Activated CD8-positive, alpha-beta T cell treated with anti-CD3 and anti-CD28 coated beads for 36 hours (primary cell): ENCODE measurements at regions not wholly inside any gene's neighbourhood (a gene's known extent, or its start where the extent isn't known, plus 50 kb on each side); places are given as distances from the start of the nearest gene placed in this dataset.
"Not testable (repeated sequence)": the region's sequence is repeated elsewhere in the genome, so short reads cannot be mapped to it uniquely, and the experiment has no call there.

ENCODE experiments used
- ATAC-seq: fragments of 200-7000 bp; cut with Tn5 transposase; one replicate; pipeline ENCODE4 v1.10.0; 2021; ENCODE audit warnings: mild to moderate bottlenecking, moderate library complexity
- CTCF ChIA-PET: fragments of 350-600 bp; sonication (Branson Sonifier 250); formaldehyde crosslinking; loops from one replicate; lab custom pipeline; 2021; ENCODE audit warnings: antibody characterized with exemption; lab: Charles Lee
- POLR2A ChIA-PET: fragments of 350-600 bp; sonication (Branson Sonifier 250); formaldehyde crosslinking; loops from one replicate; lab custom pipeline; 2021; ENCODE audit warnings: antibody characterized with exemption; lab: Charles Lee
- DNase-seq: peaks from one replicate; pipeline ENCODE4 v3.0.0-alpha.2; 2020
- H3K27ac Mint-ChIP-seq: one replicate; pipeline ENCODE4 v1.8.0; 2021; ENCODE audit warnings: mild to moderate bottlenecking, mixed read lengths
- H3K27me3 Mint-ChIP-seq: one replicate; pipeline ENCODE4 v1.8.0; 2021; ENCODE audit warnings: mixed read lengths
- H3K36me3 Mint-ChIP-seq: one replicate; pipeline ENCODE4 v1.8.0; 2021; ENCODE audit warnings: low read depth, mixed read lengths
- H3K4me1 Mint-ChIP-seq: one replicate; pipeline ENCODE4 v1.8.0; 2021; ENCODE audit warnings: low read depth, mixed read lengths
- H3K4me3 Mint-ChIP-seq: one replicate; pipeline ENCODE4 v1.8.0; 2021; ENCODE audit warnings: mild to moderate bottlenecking, moderate library complexity, mixed read lengths
- H3K9me3 Mint-ChIP-seq: one replicate; pipeline ENCODE4 v1.8.0; 2021; ENCODE audit warnings: mixed read lengths
- intact Hi-C: fragments of 100-400 bp; cut with micrococcal nuclease; formaldehyde crosslinking; loops from one replicate; pipeline ENCODE4 v1.10.0; 2022
- TF ChIP-seq, protein P1 (sequence below): fragments of 200-600 bp; IDR thresholded peaks from one replicate; pipeline ENCODE4 v1.8.0; 2022; ENCODE audit warnings: antibody characterized with exemption, mild to moderate bottlenecking

DNA sequence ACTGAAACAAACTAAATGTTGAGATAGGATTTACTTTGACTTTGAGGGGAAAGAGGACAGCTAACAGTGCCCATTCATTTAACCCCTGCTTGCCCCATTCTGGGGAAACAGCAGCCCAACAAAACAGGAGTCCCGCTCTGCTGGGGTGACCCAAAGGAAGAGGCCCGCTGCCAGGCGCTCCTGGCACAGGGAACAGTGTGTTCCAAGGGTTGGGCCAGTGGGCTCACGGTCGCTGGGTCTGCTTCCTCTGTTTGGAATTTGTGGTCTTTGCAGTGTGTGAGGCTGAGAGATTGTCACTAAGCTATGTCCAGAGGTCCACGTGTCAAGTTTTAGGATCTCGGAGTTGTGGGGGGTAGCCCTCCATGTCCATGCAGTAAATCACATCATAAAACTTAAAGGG is 250.4 kb upstream of the C2CD4B start:
- ChIA-PET CTCF (no interaction called here), POLR2A (interaction anchor here (1.2 kb wide), 1 partner anchor 25 kb away, joined by 3 read pairs; the partner anchor contains the start of gene TLN2)
- Mint-ChIP-seq H3K4me3 (no peak overlapping the region), H3K27ac (no peak overlapping the region), H3K36me3 (no peaks in the 10 kb centered on the region), H3K4me1 (no peaks in the 10 kb centered on the region), H3K9me3 (no peaks in the 10 kb centered on the region), H3K27me3 (peaks cover 5% of the 10 kb centered on the region)
- intact Hi-C loops, result no loop called here
- TF ChIP-seq, protein P1, sequence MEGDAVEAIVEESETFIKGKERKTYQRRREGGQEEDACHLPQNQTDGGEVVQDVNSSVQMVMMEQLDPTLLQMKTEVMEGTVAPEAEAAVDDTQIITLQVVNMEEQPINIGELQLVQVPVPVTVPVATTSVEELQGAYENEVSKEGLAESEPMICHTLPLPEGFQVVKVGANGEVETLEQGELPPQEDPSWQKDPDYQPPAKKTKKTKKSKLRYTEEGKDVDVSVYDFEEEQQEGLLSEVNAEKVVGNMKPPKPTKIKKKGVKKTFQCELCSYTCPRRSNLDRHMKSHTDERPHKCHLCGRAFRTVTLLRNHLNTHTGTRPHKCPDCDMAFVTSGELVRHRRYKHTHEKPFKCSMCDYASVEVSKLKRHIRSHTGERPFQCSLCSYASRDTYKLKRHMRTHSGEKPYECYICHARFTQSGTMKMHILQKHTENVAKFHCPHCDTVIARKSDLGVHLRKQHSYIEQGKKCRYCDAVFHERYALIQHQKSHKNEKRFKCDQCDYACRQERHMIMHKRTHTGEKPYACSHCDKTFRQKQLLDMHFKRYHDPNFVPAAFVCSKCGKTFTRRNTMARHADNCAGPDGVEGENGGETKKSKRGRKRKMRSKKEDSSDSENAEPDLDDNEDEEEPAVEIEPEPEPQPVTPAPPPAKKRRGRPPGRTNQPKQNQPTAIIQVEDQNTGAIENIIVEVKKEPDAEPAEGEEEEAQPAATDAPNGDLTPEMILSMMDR, result no peak
- no peak for ATAC-seq
- DNase-seq, result no peak

DNA sequence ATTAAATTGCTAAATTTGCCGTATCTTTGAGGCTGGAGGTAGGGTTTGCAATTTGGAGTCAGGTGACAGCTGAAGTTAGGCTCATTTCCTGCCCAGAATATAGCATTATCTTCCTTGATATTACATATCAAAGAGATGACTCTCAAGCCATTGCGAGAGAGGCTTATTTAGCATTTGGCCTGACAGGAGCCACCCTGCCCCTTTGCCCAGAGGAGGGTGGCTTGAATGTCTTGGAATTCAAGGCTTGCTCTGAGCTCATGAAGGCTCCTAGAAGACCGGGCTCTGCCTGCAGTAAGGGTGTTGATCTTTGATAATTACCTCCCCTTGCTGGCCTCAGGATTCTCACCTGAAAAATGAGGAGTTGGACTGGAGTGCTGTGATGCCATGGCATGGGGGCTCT is 251.4 kb upstream of the C2CD4B start:
- TF ChIP-seq, protein P1, result no peak
- no peak for ATAC-seq
- POLR2A ChIA-PET, result interaction anchor here (1.2 kb wide), 1 partner anchor 26 kb away, joined by 3 read pairs; the partner anchor contains the start of gene TLN2
- peaks cover 5% of the 10 kb centered on the region for H3K27me3 Mint-ChIP-seq
- no peak overlapping the region for H3K27ac Mint-ChIP-seq
- intact Hi-C loops, result no loop called here
- H3K9me3 Mint-ChIP-seq, result no peaks in the 10 kb centered on the region
- no peak overlapping the region for H3K4me3 Mint-ChIP-seq
- no peaks in the 10 kb centered on the region for H3K4me1 Mint-ChIP-seq
- DNase-seq, result no peak
- H3K36me3 Mint-ChIP-seq, result no peaks in the 10 kb centered on the region
- CTCF ChIA-PET, result no interaction called here

DNA sequence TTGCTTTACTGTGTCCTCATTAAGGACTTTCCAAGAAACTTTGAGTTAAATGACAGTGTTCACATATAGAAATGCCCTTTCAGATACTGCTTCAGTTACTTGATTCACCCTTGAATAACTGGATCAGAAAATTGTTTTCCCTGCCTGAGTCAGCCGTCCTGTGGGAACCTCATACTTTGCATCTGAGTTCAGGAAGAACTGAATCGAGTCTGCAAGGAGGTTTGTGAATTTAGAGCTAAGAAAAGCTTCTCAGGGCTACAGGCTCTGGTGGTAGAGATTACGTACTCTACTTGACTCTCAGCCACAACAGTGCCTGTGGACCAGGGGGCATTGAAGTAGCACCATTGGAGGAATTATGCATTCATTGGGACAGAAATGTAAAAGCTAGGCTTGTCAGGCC is 252.4 kb upstream of the C2CD4B start:
- intact Hi-C loops, result no loop called here
- DNase-seq (no peak), ATAC-seq (no peak)
- ChIA-PET CTCF (interaction anchor here (0.8 kb wide), 1 partner anchor 12 kb away, joined by 3 read pairs; no protein-coding TSS in a partner anchor), POLR2A (no interaction called here)
- H3K27me3 Mint-ChIP-seq, result peaks cover 5% of the 10 kb centered on the region
- TF ChIP-seq, protein P1, result no peak
- H3K27ac Mint-ChIP-seq, result no peak overlapping the region
- H3K9me3 Mint-ChIP-seq, result no peaks in the 10 kb centered on the region
- no peak overlapping the region for H3K4me3 Mint-ChIP-seq
- H3K36me3 Mint-ChIP-seq, result no peaks in the 10 kb centered on the region
- H3K4me1 Mint-ChIP-seq, result no peaks in the 10 kb centered on the region

DNA sequence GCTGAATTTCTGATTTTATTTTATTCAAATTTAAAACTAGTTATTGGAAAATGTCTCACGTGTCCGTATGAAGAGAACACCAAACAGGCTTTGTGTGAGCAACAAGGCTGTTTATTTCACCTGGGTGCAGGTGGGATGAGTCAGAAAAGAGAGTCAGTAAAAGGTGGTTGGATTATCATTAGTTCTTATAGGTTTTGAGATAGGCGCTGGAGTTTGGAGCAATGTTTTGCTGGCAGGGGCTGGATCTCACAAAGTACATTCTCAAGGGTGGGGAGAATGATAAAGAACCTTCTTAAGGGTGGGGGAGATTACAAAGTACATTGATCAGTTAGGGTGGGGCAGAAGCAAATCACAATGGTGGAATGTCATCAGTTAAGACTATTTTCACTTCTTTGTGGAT is 253.4 kb upstream of the C2CD4B start:
- H3K27ac Mint-ChIP-seq, H3K27me3 Mint-ChIP-seq, H3K4me3 Mint-ChIP-seq, intact Hi-C loops, H3K4me1 Mint-ChIP-seq, ATAC-seq, H3K36me3 Mint-ChIP-seq, DNase-seq, H3K9me3 Mint-ChIP-seq: not testable (repeated sequence)
- POLR2A ChIA-PET, result interaction anchor here (0.7 kb wide), 1 partner anchor 1905 kb away, joined by 3 read pairs; no protein-coding TSS in a partner anchor
- CTCF ChIA-PET, result interaction anchor here (0.6 kb wide), 1 partner anchor 12 kb away, joined by 3 read pairs; no protein-coding TSS in a partner anchor

DNA sequence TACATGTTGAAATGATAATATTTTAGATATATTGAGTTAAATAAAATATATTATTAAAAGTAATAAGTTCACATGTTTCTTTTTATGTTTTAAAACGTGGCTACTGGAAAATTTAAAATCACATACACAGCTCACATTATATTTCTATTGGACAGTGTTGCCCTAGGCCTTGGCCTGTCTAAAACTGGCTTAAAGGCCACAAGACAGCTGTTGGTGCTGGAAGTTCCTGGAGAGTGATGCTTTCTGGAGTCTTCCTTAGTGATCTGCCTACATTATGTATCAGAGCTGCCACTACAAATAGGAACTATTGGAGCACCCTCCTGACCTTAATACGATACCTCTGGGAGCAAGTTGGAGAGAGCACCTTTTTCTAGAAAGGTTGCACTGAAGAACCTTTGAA is 254.1 kb upstream of the C2CD4B start:
- CTCF ChIA-PET, result no interaction called here
- H3K4me1 Mint-ChIP-seq, result no peaks in the 10 kb centered on the region
- no peaks in the 10 kb centered on the region for H3K36me3 Mint-ChIP-seq
- no peak for DNase-seq
- intact Hi-C loops, result no loop called here
- POLR2A ChIA-PET, result interaction anchor here (0.7 kb wide), 1 partner anchor 1906 kb away, joined by 3 read pairs; no protein-coding TSS in a partner anchor
- peaks cover 5% of the 10 kb centered on the region for H3K27me3 Mint-ChIP-seq
- no peak for ATAC-seq
- H3K27ac Mint-ChIP-seq, result no peak overlapping the region
- TF ChIP-seq, protein P1, result no peak
- no peaks in the 10 kb centered on the region for H3K9me3 Mint-ChIP-seq
- no peak overlapping the region for H3K4me3 Mint-ChIP-seq

DNA sequence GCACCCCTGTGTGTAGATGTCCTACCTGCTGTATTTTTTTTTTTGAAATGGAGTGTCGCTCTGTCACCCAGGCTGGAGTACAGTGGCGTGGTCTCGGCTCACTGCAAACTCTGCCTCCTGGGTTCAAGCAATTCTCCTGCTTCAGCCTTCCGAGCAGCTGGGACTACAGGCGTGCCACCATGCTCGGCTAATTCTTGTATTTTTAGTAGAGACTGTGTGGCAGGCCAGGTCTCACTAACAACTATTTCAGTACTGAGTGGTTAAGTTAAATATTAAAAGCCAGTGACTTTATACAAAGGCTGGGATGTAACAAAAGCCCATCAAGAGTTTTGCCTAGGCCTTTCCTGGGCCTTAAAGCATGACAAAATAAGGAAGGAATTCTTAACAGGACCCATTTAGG is 255.3 kb upstream of the C2CD4B start:
- H3K4me1 Mint-ChIP-seq, ATAC-seq, H3K4me3 Mint-ChIP-seq, H3K27me3 Mint-ChIP-seq, intact Hi-C loops, H3K36me3 Mint-ChIP-seq, H3K27ac Mint-ChIP-seq, DNase-seq, POLR2A ChIA-PET, CTCF ChIA-PET, H3K9me3 Mint-ChIP-seq: not testable (repeated sequence)
